GM18511 (cell line): ENCODE measurements at regions not wholly inside any gene's neighbourhood (a gene's known extent, or its start where the extent isn't known, plus 50 kb on each side); places are given as distances from the start of the nearest gene placed in this dataset.
"Not testable (repeated sequence)": the region's sequence is repeated elsewhere in the genome, so short reads cannot be mapped to it uniquely, and the experiment has no call there.

Source experiments
- ATAC-seq: cut with Tn5 transposase; IDR thresholded peaks from one replicate; pipeline ENCODE4 v1.9.1; 2021; ENCODE audit warnings: mild to moderate bottlenecking, moderate library complexity; ENCODE audit not compliant: unreplicated experiment

- no peak for ATAC-seq
These were observed 99.0 kb upstream of the CDYL start for GRCh38 chr6:4677011-4677750.

- ATAC-seq, result no peak
These were observed 100.2 kb upstream of the CDYL start for GRCh38 chr6:4676016-4676415.

GRCh38 chr6:4675121-4675520, 101.1 kb upstream of the CDYL start:
- ATAC-seq, result no peak

- no peak for ATAC-seq
These were observed 102.3 kb upstream of the CDYL start for GRCh38 chr6:4673861-4674260.

GRCh38 chr6:4672772-4673171, 103.4 kb upstream of the CDYL start:
- ATAC-seq, result no peak

- ATAC-seq, result no peak
These were observed 104.6 kb upstream of the CDYL start for GRCh38 chr6:4671587-4672115.

- no peak for ATAC-seq
These were observed 105.3 kb upstream of the CDYL start for GRCh38 chr6:4670824-4671409.

GRCh38 chr6:4670290-4670689, 105.9 kb upstream of the CDYL start:
- ATAC-seq, result no peak

GRCh38 chr6:4668271-4669179, 107.7 kb upstream of the CDYL start:
- no peak for ATAC-seq

- ATAC-seq, result no peak
These were observed 108.6 kb upstream of the CDYL start for GRCh38 chr6:4667591-4667990.

GRCh38 chr6:4666886-4667513, 109.2 kb upstream of the CDYL start:
- ATAC-seq, result no peak

- ATAC-seq, result no peak
These were observed 110.5 kb upstream of the CDYL start for GRCh38 chr6:4665489-4666417.

GRCh38 chr6:4664911-4665310, 111.3 kb upstream of the CDYL start:
- ATAC-seq, result no peak

GRCh38 chr6:4664117-4664626, 112.0 kb upstream of the CDYL start:
- ATAC-seq, result no peak

GRCh38 chr6:4662886-4663285, 113.3 kb upstream of the CDYL start:
- ATAC-seq, result no peak

GRCh38 chr6:4661391-4661790, 114.8 kb upstream of the CDYL start:
- no peak for ATAC-seq

GRCh38 chr6:4660377-4661321, 115.6 kb upstream of the CDYL start:
- ATAC-seq, result no peak

- not testable (repeated sequence) for ATAC-seq
These were observed 116.5 kb upstream of the CDYL start for GRCh38 chr6:4659719-4660118.

- no peak for ATAC-seq
These were observed 117.7 kb upstream of the CDYL start for GRCh38 chr6:4658486-4658885.
